ENCODE measurements at regions not wholly inside any gene's neighbourhood (a gene's known extent, or its start where the extent isn't known, plus 50 kb on each side); places are given as distances from the start of the nearest gene placed in this dataset.
"Not testable (repeated sequence)": the region's sequence is repeated elsewhere in the genome, so short reads cannot be mapped to it uniquely, and the experiment has no call there.

- ATAC-seq; intact Hi-C loops (cut with DNase I): not testable (repeated sequence)
- 90 to 93% (median 92%) methylated on average over 2 of the region's 6 CpGs for WGBS, 3 donors
These were observed 80.6 kb upstream of the ST3GAL5 start for GRCh38 chr2:85969367-85969766.

GRCh38 chr2:85965770-85966169, 77.0 kb upstream of the ST3GAL5 start:
- intact Hi-C loops (cut with DNase I) = not testable (repeated sequence)

More at GRCh38 chr2:85969367-85969766, 80.6 kb upstream of the ST3GAL5 start:
- H3K9me3 ChIP-seq; H3K4me3 ChIP-seq; H3K27me3 ChIP-seq (ENCODE audit: insufficient read depth in 3 of 3, low read length in 2 of 3); H3K36me3 ChIP-seq (ENCODE audit: insufficient read depth in 1 of 2, low read depth in 1 of 2); H3K27ac ChIP-seq; H3K4me1 ChIP-seq; DNase-seq: not testable (repeated sequence)

GRCh38 chr2:85963747-85964418, 75.1 kb upstream of the ST3GAL5 start:
- H3K9me3 ChIP-seq; H3K27ac ChIP-seq; ATAC-seq; H3K36me3 ChIP-seq (ENCODE audit: insufficient read depth in 1 of 2, low read depth in 1 of 2); DNase-seq; H3K4me3 ChIP-seq; H3K27me3 ChIP-seq (ENCODE audit: insufficient read depth in 3 of 3, low read length in 2 of 3); intact Hi-C loops (cut with DNase I): not testable (repeated sequence)
- WGBS, 3 donors = 90 to 93% (median 92%) methylated on average over 16 of the region's 16 CpGs
- H3K4me1 ChIP-seq = peaks cover 15% of the 10 kb centered on the region

More at GRCh38 chr2:85965770-85966169, 77.0 kb upstream of the ST3GAL5 start:
- H3K4me3 ChIP-seq; H3K4me1 ChIP-seq; H3K27me3 ChIP-seq (ENCODE audit: insufficient read depth in 3 of 3, low read length in 2 of 3); DNase-seq; H3K9me3 ChIP-seq; ATAC-seq; H3K36me3 ChIP-seq (ENCODE audit: insufficient read depth in 1 of 2, low read depth in 1 of 2); H3K27ac ChIP-seq: not testable (repeated sequence)
- WGBS, 3 donors = 40 to 76% (median 44%) methylated on average over 1 to 2 of the region's 2 CpGs

GRCh38 chr2:85963068-85963467, 74.3 kb upstream of the ST3GAL5 start:
- WGBS, 3 donors = 96% methylated on average over 4 of the region's 4 CpGs
- Histone ChIP-seq H3K9me3 (no peaks in the 10 kb centered on the region), H3K4me1 (peaks cover 15% of the 10 kb centered on the region), H3K27ac (no peak overlapping the region), H3K27me3 (ENCODE audit: insufficient read depth in 3 of 3, low read length in 2 of 3) (no peaks in the 10 kb centered on the region), H3K36me3 (ENCODE audit: insufficient read depth in 1 of 2, low read depth in 1 of 2) (no peaks in the 10 kb centered on the region), H3K4me3 (no peak overlapping the region)
- no peak for TF ChIP-seq CTCF (IDR thresholded peaks at IDR 0.05)
- ATAC-seq (no peak), DNase-seq (no peak)
- intact Hi-C loops (cut with DNase I) = no loop called here

- intact Hi-C loops (cut with DNase I) = no loop called here
These were observed 73.0 kb upstream of the ST3GAL5 start for GRCh38 chr2:85961754-85962153.

GRCh38 chr2:85961053-85961452, 72.3 kb upstream of the ST3GAL5 start:
- no peak for ATAC-seq

More at GRCh38 chr2:85961754-85962153, 73.0 kb upstream of the ST3GAL5 start:
- ATAC-seq = no peak
- no peak overlapping the region for H3K4me3 ChIP-seq
- no peak for DNase-seq
- H3K9me3 ChIP-seq = no peaks in the 10 kb centered on the region
- no peaks in the 10 kb centered on the region for H3K36me3 ChIP-seq (ENCODE audit: insufficient read depth in 1 of 2, low read depth in 1 of 2)
- peaks cover 20% of the 10 kb centered on the region for H3K4me1 ChIP-seq
- H3K27me3 ChIP-seq (ENCODE audit: insufficient read depth in 3 of 3, low read length in 2 of 3) = no peaks in the 10 kb centered on the region
- H3K27ac ChIP-seq = no peak overlapping the region
- TF ChIP-seq CTCF (IDR thresholded peaks at IDR 0.05) = no peak
- WGBS, 3 donors = 85 to 92% (median 89%) methylated on average over 2 of the region's 2 CpGs

More at GRCh38 chr2:85961053-85961452, 72.3 kb upstream of the ST3GAL5 start:
- H3K36me3 ChIP-seq (ENCODE audit: insufficient read depth in 1 of 2, low read depth in 1 of 2) = no peaks in the 10 kb centered on the region
- intact Hi-C loops (cut with DNase I) = no loop called here
- H3K27me3 ChIP-seq (ENCODE audit: insufficient read depth in 3 of 3, low read length in 2 of 3) = no peaks in the 10 kb centered on the region
- no peak for TF ChIP-seq CTCF (IDR thresholded peaks at IDR 0.05)
- DNase-seq = no peak
- H3K4me1 ChIP-seq = peaks cover 25% of the 10 kb centered on the region
- no peak overlapping the region for H3K4me3 ChIP-seq
- whole genome bisulfite sequencing, 3 donors = 91 to 100% (median 95%) methylated on average over 2 of the region's 2 CpGs
- H3K27ac ChIP-seq = no peak overlapping the region
- no peaks in the 10 kb centered on the region for H3K9me3 ChIP-seq
